Nephron progenitor cell (in vitro differentiated cells): ENCODE measurements at regions not wholly inside any gene's neighbourhood (a gene's known extent, or its start where the extent isn't known, plus 50 kb on each side); places are given as distances from the start of the nearest gene placed in this dataset.

Experiments used
- DNase-seq: peaks from one replicate; pipeline ENCODE4 v3.0.0; 2021
- H3K27ac Mint-ChIP-seq: 2 replicates; pipeline ENCODE4 v1.8.0; 2021; ENCODE audit warnings: mild to moderate bottlenecking, moderate library complexity, mixed read lengths
- H3K27me3 Mint-ChIP-seq: 2 replicates; pipeline ENCODE4 v1.8.0; 2021; ENCODE audit warnings: mild to moderate bottlenecking, low read depth, mixed read lengths; ENCODE audit not compliant: poor library complexity
- H3K36me3 Mint-ChIP-seq: 2 replicates; pipeline ENCODE4 v1.8.0; 2021; ENCODE audit warnings: low read depth, mixed read lengths
- H3K4me1 Mint-ChIP-seq: 2 replicates; pipeline ENCODE4 v1.8.0; 2021; ENCODE audit warnings: mixed read lengths
- H3K4me3 Mint-ChIP-seq: 2 replicates; pipeline ENCODE4 v1.8.0; 2021; ENCODE audit warnings: mild to moderate bottlenecking, moderate library complexity, mixed read lengths
- H3K9me3 Mint-ChIP-seq: 2 replicates; pipeline ENCODE4 v1.8.0; 2021; ENCODE audit warnings: mild to moderate bottlenecking, moderate library complexity, mixed read lengths
- CTCF ChIP-seq: fragments of 200-600 bp; sonication (generic); IDR thresholded peaks from 2 replicates; pipeline ENCODE4 v1.5.0; 2021; ENCODE audit warnings: antibody characterized with exemption

DNA sequence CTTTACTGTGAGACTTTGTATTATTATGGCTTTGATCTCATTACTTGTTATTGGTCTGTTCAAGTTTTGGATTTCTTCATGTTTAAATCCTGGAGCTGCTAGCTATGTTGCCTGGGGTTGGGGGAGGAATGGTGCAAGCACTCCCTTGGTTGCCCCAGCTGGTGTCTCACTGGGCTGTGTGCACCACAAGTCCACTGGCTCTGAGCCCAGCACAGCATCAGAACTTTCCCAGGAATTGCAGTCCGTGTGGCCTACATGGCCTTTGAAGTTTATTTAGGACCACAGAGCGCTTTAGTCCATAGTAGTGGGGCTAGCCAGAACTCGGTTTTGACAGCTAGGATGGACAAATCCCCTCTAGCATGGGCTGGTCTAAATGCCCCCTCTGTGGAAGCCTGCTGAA lies 278.8 kb upstream of the RPS6KA3 start:
- no peaks in the 10 kb centered on the region for H3K27me3 Mint-ChIP-seq
- H3K27ac Mint-ChIP-seq: no peak overlapping the region
- H3K9me3 Mint-ChIP-seq: peaks cover 58% of the 10 kb centered on the region
- no peak overlapping the region for H3K4me3 Mint-ChIP-seq
- H3K36me3 Mint-ChIP-seq: peaks cover 8% of the 10 kb centered on the region
- no peak for DNase-seq
- H3K4me1 Mint-ChIP-seq: peaks cover 21% of the 10 kb centered on the region
- TF ChIP-seq CTCF: no peak

DNA sequence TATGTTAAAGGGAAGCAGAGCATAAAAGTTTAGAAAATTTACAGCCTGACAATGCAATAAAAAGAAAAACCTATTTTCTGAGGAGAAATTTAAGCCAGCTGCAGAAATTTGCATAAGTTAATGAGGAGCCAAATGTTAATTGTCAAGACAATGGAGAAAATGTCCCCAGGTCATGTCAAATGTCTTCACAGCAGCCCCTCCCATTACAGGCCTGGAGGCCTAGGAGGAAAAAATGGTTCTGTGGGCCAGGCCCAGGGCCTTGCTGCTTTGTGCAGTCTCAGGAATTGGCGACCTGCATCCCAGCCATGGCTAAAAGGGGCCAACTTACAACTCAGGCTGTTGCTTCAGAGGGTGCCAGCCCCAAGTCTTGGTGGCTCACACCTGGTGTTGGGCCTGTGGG lies 275.4 kb upstream of the RPS6KA3 start:
- DNase-seq: no peak
- Mint-ChIP-seq H3K4me1 (peaks cover 6% of the 10 kb centered on the region), H3K27ac (no peak overlapping the region), H3K9me3 (peaks cover 62% of the 10 kb centered on the region), H3K36me3 (peaks cover 8% of the 10 kb centered on the region), H3K27me3 (no peaks in the 10 kb centered on the region), H3K4me3 (no peak overlapping the region)
- no peak for TF ChIP-seq CTCF

DNA sequence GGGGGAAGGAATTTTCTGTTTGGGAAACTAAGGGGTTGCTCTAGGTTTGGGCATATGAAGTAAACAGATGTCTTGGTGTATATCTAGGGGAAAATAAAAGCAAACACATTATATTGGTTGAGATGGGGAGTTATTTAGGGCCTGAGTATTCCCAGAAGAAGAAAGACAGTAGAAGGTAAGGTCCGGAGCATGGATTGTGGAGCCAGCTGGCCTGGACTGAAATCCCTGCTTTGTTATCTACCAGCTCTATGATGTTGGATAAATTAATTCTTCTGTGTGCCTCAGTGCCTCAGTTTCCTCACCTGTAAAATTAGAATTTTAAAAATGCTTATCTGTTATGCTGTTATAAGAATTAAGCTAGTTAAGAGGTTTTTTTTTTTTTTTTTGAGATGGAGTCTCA lies 272.3 kb upstream of the RPS6KA3 start:
- no peak for TF ChIP-seq CTCF
- Mint-ChIP-seq H3K9me3 (peaks cover 42% of the 10 kb centered on the region), H3K27me3 (peaks cover 3% of the 10 kb centered on the region)

DNA sequence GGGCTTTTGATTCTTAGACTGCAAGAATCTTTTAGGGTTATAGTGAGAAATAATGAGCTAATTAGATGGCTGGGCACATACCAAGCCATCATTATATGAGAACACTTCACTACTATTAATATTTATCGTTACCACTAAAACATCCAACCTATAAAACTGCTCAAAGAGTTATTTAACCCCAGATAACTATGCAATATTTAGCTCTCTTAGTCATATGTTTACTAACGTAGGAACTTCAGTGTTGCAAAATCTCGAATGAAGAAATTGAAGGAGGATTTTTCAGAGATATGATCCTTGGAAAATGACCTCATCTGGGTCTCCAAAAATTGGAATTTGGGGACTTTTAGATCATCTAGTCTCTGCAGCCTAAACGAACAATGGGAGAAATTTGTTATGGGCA lies 265.0 kb upstream of the RPS6KA3 start:
- Mint-ChIP-seq H3K36me3 (no peaks in the 10 kb centered on the region), H3K27me3 (peaks cover 3% of the 10 kb centered on the region)
- TF ChIP-seq CTCF: no peak

More for the DNA sequence above, 272.3 kb upstream of the RPS6KA3 start:
- Mint-ChIP-seq H3K36me3 (peaks cover 8% of the 10 kb centered on the region), H3K27ac (no peak overlapping the region), H3K4me1 (peaks cover 3% of the 10 kb centered on the region), H3K4me3 (no peak overlapping the region)
- DNase-seq: no peak

DNA sequence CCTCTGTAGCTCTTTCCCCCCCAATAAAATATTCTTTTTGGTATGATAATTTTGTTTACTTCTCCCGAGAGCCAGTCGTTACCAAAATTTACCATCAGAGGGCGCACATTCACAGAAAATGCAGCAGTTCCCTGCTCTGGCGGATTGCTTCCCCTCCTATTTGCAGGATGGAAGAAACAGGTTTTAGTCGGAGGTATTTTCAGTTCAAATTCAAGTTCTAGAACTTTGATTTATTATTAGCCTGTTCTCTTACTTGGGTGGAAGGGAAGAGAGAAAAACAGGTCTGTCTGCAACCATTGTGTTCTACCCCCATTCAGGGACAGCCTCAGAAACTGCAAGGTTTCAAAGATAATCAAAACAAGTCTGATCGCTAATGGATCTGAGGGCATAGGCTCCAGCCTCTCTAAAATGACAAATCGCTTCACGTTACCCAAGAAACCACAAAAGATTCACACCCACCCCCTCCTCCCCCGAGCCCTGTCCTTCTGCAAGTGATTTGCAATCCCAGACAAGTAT lies 263.8 kb upstream of the RPS6KA3 start:
- Mint-ChIP-seq H3K9me3 (no peaks in the 10 kb centered on the region), H3K4me3 (peak overlapping the region; percentile 52), H3K27ac (no peak overlapping the region)

More for the DNA sequence above, 265.0 kb upstream of the RPS6KA3 start:
- no peak overlapping the region for H3K4me3 Mint-ChIP-seq
- DNase-seq: no peak
- H3K9me3 Mint-ChIP-seq: no peaks in the 10 kb centered on the region
- peaks cover 38% of the 10 kb centered on the region for H3K4me1 Mint-ChIP-seq
- no peak overlapping the region for H3K27ac Mint-ChIP-seq

More for the DNA sequence above, 263.8 kb upstream of the RPS6KA3 start:
- TF ChIP-seq CTCF: peak; percentile 86
- no peaks in the 10 kb centered on the region for H3K36me3 Mint-ChIP-seq
- peak; percentile 77 for DNase-seq
- peaks cover 38% of the 10 kb centered on the region for H3K4me1 Mint-ChIP-seq
- H3K27me3 Mint-ChIP-seq: no peaks in the 10 kb centered on the region
